ENCODE measurements at regions not wholly inside any gene's neighbourhood (a gene's known extent, or its start where the extent isn't known, plus 50 kb on each side); places are given as distances from the start of the nearest gene placed in this dataset.

- WGBS (ENCODE audit: insufficient coverage), result 55% methylated on average over 29 of the region's 33 CpGs
- no peak for DNase-seq
Measured at GRCh38 chr5:4941957-4942830, 197.9 kb upstream of the ADAMTS16 start.

GRCh38 chr5:4942831-4943178, 197.3 kb upstream of the ADAMTS16 start:
- DNase-seq, result no peak
- Histone ChIP-seq H3K36me3 (ENCODE audit: control insufficient read depth, insufficient read depth, low read length) (no peaks in the 10 kb centered on the region), H3K4me3 (ENCODE audit: low read length) (no peak overlapping the region), H3K27me3 (ENCODE audit: control insufficient read depth, insufficient read depth, low read length) (peaks cover 4% of the 10 kb centered on the region), H3K4me1 (ENCODE audit: control insufficient read depth, insufficient read depth, low read length) (peaks cover 28% of the 10 kb centered on the region), H3K9me3 (replicated peaks; ENCODE audit: control insufficient read depth, low read depth, low read length) (no peaks in the 10 kb centered on the region), H3K27ac (ENCODE audit: low read length) (no peak overlapping the region)
- WGBS (ENCODE audit: insufficient coverage), result 87% methylated on average over 8 of the region's 9 CpGs

More at GRCh38 chr5:4941957-4942830, 197.9 kb upstream of the ADAMTS16 start:
- Histone ChIP-seq H3K27me3 (ENCODE audit: control insufficient read depth, insufficient read depth, low read length) (peaks cover 4% of the 10 kb centered on the region), H3K9me3 (replicated peaks; ENCODE audit: control insufficient read depth, low read depth, low read length) (no peaks in the 10 kb centered on the region), H3K4me3 (ENCODE audit: low read length) (no peak overlapping the region), H3K4me1 (ENCODE audit: control insufficient read depth, insufficient read depth, low read length) (peaks cover 31% of the 10 kb centered on the region), H3K36me3 (ENCODE audit: control insufficient read depth, insufficient read depth, low read length) (no peaks in the 10 kb centered on the region), H3K27ac (ENCODE audit: low read length) (no peak overlapping the region)

GRCh38 chr5:4945296-4945695, 194.8 kb upstream of the ADAMTS16 start:
- Histone ChIP-seq H3K27me3 (ENCODE audit: control insufficient read depth, insufficient read depth, low read length) (peaks cover 4% of the 10 kb centered on the region), H3K4me1 (ENCODE audit: control insufficient read depth, insufficient read depth, low read length) (peaks cover 14% of the 10 kb centered on the region), H3K36me3 (ENCODE audit: control insufficient read depth, insufficient read depth, low read length) (no peaks in the 10 kb centered on the region), H3K4me3 (ENCODE audit: low read length) (no peak overlapping the region), H3K9me3 (replicated peaks; ENCODE audit: control insufficient read depth, low read depth, low read length) (no peaks in the 10 kb centered on the region), H3K27ac (ENCODE audit: low read length) (no peak overlapping the region)
- no peak for DNase-seq
- WGBS (ENCODE audit: insufficient coverage), result no CpG with 5 or more reads among the region's 7 CpGs

- no peak overlapping the region for H3K4me3 ChIP-seq (ENCODE audit: low read length)
- H3K36me3 ChIP-seq (ENCODE audit: control insufficient read depth, insufficient read depth, low read length), result no peaks in the 10 kb centered on the region
- H3K27me3 ChIP-seq (ENCODE audit: control insufficient read depth, insufficient read depth, low read length), result peaks cover 4% of the 10 kb centered on the region
- DNase-seq, result no peak
- H3K27ac ChIP-seq (ENCODE audit: low read length), result no peak overlapping the region
- H3K9me3 ChIP-seq (replicated peaks; ENCODE audit: control insufficient read depth, low read depth, low read length), result no peaks in the 10 kb centered on the region
- H3K4me1 ChIP-seq (ENCODE audit: control insufficient read depth, insufficient read depth, low read length), result peaks cover 1% of the 10 kb centered on the region
- WGBS (ENCODE audit: insufficient coverage), result no CpG with 5 or more reads among the region's 1 CpG
Measured at GRCh38 chr5:4947106-4947505, 193.0 kb upstream of the ADAMTS16 start.

GRCh38 chr5:4947893-4948536, 192.1 kb upstream of the ADAMTS16 start:
- H3K9me3 ChIP-seq (replicated peaks; ENCODE audit: control insufficient read depth, low read depth, low read length), result no peaks in the 10 kb centered on the region
- DNase-seq, result peak; percentile 44
- no peak overlapping the region for H3K4me3 ChIP-seq (ENCODE audit: low read length)
- H3K36me3 ChIP-seq (ENCODE audit: control insufficient read depth, insufficient read depth, low read length), result no peaks in the 10 kb centered on the region
- H3K27me3 ChIP-seq (ENCODE audit: control insufficient read depth, insufficient read depth, low read length), result peaks cover 4% of the 10 kb centered on the region
- WGBS (ENCODE audit: insufficient coverage), result 33% methylated on average over 4 of the region's 9 CpGs
- H3K27ac ChIP-seq (ENCODE audit: low read length), result no peak overlapping the region
- no peaks in the 10 kb centered on the region for H3K4me1 ChIP-seq (ENCODE audit: control insufficient read depth, insufficient read depth, low read length)

- Histone ChIP-seq H3K9me3 (replicated peaks; ENCODE audit: control insufficient read depth, low read depth, low read length) (no peaks in the 10 kb centered on the region), H3K27ac (ENCODE audit: low read length) (no peak overlapping the region), H3K4me3 (ENCODE audit: low read length) (no peak overlapping the region), H3K27me3 (ENCODE audit: control insufficient read depth, insufficient read depth, low read length) (peaks cover 2% of the 10 kb centered on the region), H3K4me1 (ENCODE audit: control insufficient read depth, insufficient read depth, low read length) (no peaks in the 10 kb centered on the region), H3K36me3 (ENCODE audit: control insufficient read depth, insufficient read depth, low read length) (no peaks in the 10 kb centered on the region)
- DNase-seq, result no peak
- 90% methylated on average over 3 of the region's 6 CpGs for WGBS (ENCODE audit: insufficient coverage)
Measured at GRCh38 chr5:4949108-4949507, 191.0 kb upstream of the ADAMTS16 start.

- Histone ChIP-seq H3K27me3 (ENCODE audit: control insufficient read depth, insufficient read depth, low read length) (no peaks in the 10 kb centered on the region), H3K4me3 (ENCODE audit: low read length) (no peak overlapping the region), H3K9me3 (replicated peaks; ENCODE audit: control insufficient read depth, low read depth, low read length) (no peaks in the 10 kb centered on the region), H3K36me3 (ENCODE audit: control insufficient read depth, insufficient read depth, low read length) (no peaks in the 10 kb centered on the region), H3K27ac (ENCODE audit: low read length) (no peak overlapping the region), H3K4me1 (ENCODE audit: control insufficient read depth, insufficient read depth, low read length) (no peaks in the 10 kb centered on the region)
- no CpG with 5 or more reads among the region's 4 CpGs for WGBS (ENCODE audit: insufficient coverage)
- no peak for DNase-seq
Measured at GRCh38 chr5:4953576-4953975, 186.6 kb upstream of the ADAMTS16 start.

- Histone ChIP-seq H3K4me1 (ENCODE audit: control insufficient read depth, insufficient read depth, low read length) (no peaks in the 10 kb centered on the region), H3K27ac (ENCODE audit: low read length) (no peak overlapping the region), H3K27me3 (ENCODE audit: control insufficient read depth, insufficient read depth, low read length) (no peaks in the 10 kb centered on the region), H3K4me3 (ENCODE audit: low read length) (no peak overlapping the region), H3K9me3 (replicated peaks; ENCODE audit: control insufficient read depth, low read depth, low read length) (no peaks in the 10 kb centered on the region), H3K36me3 (ENCODE audit: control insufficient read depth, insufficient read depth, low read length) (no peaks in the 10 kb centered on the region)
- 100% methylated on average over 1 of the region's 4 CpGs for WGBS (ENCODE audit: insufficient coverage)
- DNase-seq, result no peak
Measured at GRCh38 chr5:4954048-4954447, 186.1 kb upstream of the ADAMTS16 start.

- H3K27ac ChIP-seq (ENCODE audit: low read length), result no peak overlapping the region
- H3K4me1 ChIP-seq (ENCODE audit: control insufficient read depth, insufficient read depth, low read length), result no peaks in the 10 kb centered on the region
- no peaks in the 10 kb centered on the region for H3K27me3 ChIP-seq (ENCODE audit: control insufficient read depth, insufficient read depth, low read length)
- WGBS (ENCODE audit: insufficient coverage), result no CpG with 5 or more reads among the region's 1 CpG
- no peaks in the 10 kb centered on the region for H3K9me3 ChIP-seq (replicated peaks; ENCODE audit: control insufficient read depth, low read depth, low read length)
- DNase-seq, result no peak
- H3K4me3 ChIP-seq (ENCODE audit: low read length), result no peak overlapping the region
- no peaks in the 10 kb centered on the region for H3K36me3 ChIP-seq (ENCODE audit: control insufficient read depth, insufficient read depth, low read length)
Measured at GRCh38 chr5:4963265-4963664, 176.9 kb upstream of the ADAMTS16 start.

GRCh38 chr5:4969351-4969750, 170.8 kb upstream of the ADAMTS16 start:
- Histone ChIP-seq H3K36me3 (ENCODE audit: control insufficient read depth, insufficient read depth, low read length) (no peaks in the 10 kb centered on the region), H3K4me3 (ENCODE audit: low read length) (no peak overlapping the region), H3K4me1 (ENCODE audit: control insufficient read depth, insufficient read depth, low read length) (no peaks in the 10 kb centered on the region), H3K27ac (ENCODE audit: low read length) (no peak overlapping the region), H3K27me3 (ENCODE audit: control insufficient read depth, insufficient read depth, low read length) (no peaks in the 10 kb centered on the region), H3K9me3 (replicated peaks; ENCODE audit: control insufficient read depth, low read depth, low read length) (no peaks in the 10 kb centered on the region)
- 93% methylated on average over 2 of the region's 4 CpGs for WGBS (ENCODE audit: insufficient coverage)
- DNase-seq, result no peak

All from muscle of leg (tissue), 3 donors.